Right forelimb (tissue), 1 donor: ENCODE measurements at regions not wholly inside any gene's neighbourhood (a gene's known extent, or its start where the extent isn't known, plus 50 kb on each side); places are given as distances from the start of the nearest gene placed in this dataset.

ENCODE experiments used
- DNase-seq: peaks from one replicate; pipeline ENCODE4 v3.0.0-alpha.2; 2018

DNA sequence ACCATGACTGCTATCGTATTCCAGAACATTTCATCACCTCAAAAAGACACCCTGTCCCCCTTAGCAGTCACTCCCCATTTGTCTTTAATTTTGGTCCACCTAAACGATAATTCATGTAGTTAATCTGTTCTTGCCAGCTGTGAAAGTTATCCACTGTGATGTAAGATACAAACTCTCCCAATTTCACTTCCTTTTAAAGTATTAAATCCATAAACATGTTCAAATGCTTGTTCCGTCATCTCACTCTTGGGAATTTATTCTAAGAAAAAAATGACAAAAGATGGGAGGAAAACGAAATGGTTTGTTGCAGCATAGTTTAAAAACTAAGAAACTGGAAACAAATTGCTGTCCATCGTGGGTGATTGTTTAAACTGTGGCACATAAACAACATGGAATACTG lies 53.7 kb upstream of the IRF2 start:
- no peak for DNase-seq

GRCh38 chr4:184526228-184526627 lies 51.9 kb upstream of the IRF2 start:
- DNase-seq: no peak
